ENCODE measurements at regions not wholly inside any gene's neighbourhood (a gene's known extent, or its start where the extent isn't known, plus 50 kb on each side); places are given as distances from the start of the nearest gene placed in this dataset.

GRCh38 chr11:70620510-70621184 is 222.3 kb downstream of the CTTN start:
- in situ Hi-C loops (cut with HindIII; ENCODE audit: low sequenced_read_pairs) = no loop called here

DNA sequence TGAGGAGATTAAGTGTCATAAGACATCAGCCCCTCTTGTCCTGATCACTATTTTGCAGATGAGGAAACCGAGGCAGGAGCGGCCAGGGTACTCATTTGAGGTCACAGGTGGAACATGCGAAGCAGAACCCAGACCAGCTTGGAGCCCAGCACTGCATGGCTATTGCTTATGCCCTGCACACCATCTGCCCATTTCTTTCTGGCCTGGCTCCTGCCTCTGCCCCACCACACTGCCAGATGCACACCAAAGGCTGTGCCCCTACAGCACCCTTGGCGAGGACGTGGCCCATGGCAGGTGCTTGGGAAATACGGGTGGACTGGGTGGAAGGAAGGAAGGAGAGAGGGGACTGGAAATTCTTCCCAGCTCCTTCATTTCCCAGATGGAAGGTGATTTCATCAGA is 222.9 kb downstream of the CTTN start:
- in situ Hi-C loops (cut with HindIII; ENCODE audit: low sequenced_read_pairs) = no loop called here

DNA sequence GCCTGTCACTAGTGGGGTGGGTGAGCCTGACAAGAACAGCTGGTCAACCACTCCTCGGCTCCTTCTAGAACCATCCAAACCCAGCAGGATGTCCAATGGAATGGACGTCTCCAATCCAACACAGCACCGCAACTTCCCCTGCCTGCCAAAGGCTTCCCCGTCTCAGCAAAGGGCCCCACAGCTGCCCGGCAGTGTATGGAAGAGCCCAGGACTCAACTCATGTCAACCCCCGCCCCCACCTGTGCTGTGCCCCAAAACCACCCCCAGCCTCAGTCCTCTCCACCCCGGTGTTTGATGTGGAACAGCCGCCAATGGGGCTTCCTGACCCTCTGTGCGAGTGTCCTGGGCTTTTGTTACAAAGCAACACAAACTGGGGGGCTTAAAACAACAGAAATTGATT is 223.8 kb downstream of the CTTN start:
- in situ Hi-C loops (cut with HindIII; ENCODE audit: low sequenced_read_pairs) = no loop called here

DNA sequence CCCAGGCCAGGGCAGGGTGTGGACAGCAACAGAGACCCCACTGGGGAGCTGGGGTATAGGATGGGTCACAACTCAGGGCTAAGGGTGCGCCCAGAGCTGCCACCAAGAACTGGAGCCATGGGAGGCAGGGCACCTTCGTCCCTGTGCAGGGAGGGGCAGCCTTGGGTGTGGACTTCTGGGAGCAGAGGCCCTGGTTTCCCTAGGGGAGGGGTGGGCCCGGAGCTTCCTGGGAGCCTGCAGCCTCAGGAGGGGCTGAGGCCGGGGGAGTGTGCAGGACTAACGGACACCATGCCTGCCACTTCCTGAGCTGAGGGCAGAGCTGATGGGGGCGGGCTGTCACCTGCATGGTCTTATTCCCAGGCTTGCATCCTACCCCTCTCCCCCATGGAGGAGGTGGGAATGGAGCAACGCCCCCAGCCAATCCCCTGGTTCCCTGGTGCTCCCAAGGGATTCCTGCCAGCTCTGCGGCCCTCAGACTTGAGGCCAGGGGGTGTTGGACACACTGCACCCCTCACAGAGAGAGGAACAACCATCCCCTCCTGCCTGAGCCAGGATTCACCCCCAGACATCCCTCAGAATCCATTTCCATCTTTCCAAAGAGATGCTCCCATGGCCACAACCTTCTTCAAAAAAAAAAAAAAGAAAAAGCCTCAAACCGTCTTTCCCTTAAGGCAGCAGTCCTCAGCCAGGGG is 225.7 kb downstream of the CTTN start:
- in situ Hi-C loops (cut with HindIII; ENCODE audit: low sequenced_read_pairs) = no loop called here

DNA sequence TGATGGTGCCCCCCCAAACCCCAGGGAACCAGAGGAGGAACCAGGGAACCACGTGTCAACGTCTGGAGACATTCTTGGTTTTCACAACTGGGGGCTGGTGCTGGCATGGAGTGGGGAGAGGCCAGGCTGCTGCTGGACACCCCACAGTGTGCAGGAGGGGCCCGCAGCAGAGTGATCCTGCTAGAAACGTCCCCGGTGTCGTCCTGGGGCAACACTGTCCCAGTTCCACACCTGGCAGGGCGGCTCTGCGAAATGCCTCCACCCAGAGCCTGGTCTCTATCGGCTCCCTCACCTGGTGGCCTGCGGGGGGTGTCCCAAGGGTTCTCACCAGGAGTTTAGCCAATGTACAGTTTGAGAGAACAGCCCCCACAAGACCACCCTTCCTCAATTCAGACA is 226.3 kb downstream of the CTTN start:
- in situ Hi-C loops (cut with HindIII; ENCODE audit: low sequenced_read_pairs) = no loop called here

GRCh38 chr11:70625051-70625450 is 226.7 kb downstream of the CTTN start:
- in situ Hi-C loops (cut with HindIII; ENCODE audit: low sequenced_read_pairs) = no loop called here

DNA sequence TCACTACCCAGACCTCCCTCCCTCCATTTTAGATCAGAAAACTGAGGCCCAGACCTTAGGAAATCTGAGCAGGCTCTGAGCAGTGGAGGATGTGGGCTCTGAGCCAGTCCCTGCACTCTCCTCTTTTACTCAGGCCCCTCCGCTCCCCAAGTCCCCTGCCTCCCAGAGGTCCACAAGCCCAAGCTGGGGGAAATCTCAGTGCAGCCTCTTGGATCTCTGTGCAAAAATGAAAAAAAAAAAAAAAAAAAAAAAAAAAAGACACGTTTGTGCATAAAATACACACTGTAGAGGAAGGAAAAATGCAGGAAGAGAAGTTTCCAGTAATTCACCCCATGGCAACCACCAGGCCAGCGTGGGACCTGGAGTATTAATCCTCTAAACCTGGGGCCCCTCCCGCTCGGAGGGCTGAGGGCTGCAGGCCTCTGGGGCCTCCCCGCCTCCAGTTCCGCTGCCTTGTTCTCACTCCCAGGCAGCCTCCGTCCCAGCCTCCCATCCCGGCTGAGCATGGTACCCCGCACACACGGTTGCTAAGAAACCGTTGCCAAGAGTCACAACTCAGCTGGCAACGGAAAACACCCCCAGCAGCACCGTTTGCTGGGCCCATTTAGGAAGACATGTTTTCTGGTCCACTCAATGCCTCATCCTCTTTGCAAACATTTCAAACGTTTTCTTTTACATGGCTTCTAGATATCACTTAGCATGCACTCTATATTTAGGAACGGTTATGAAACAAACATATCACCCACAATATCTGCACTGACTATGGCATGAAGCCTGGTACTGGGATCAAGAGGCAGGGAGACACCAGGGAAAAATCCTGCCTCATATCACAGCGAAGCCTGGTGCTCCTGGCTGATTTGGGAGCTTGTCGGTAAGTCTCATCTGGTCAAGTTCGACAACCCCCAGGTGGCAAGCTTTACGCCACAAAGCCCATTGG is 227.5 kb downstream of the CTTN start:
- in situ Hi-C loops (cut with HindIII; ENCODE audit: low sequenced_read_pairs) = no loop called here

- in situ Hi-C loops (cut with HindIII; ENCODE audit: low sequenced_read_pairs) = no loop called here
Observed at GRCh38 chr11:70627219-70627618, 228.9 kb downstream of the CTTN start.

- in situ Hi-C loops (cut with HindIII; ENCODE audit: low sequenced_read_pairs) = no loop called here
Observed at GRCh38 chr11:70628176-70628854, 230.0 kb downstream of the CTTN start.

DNA sequence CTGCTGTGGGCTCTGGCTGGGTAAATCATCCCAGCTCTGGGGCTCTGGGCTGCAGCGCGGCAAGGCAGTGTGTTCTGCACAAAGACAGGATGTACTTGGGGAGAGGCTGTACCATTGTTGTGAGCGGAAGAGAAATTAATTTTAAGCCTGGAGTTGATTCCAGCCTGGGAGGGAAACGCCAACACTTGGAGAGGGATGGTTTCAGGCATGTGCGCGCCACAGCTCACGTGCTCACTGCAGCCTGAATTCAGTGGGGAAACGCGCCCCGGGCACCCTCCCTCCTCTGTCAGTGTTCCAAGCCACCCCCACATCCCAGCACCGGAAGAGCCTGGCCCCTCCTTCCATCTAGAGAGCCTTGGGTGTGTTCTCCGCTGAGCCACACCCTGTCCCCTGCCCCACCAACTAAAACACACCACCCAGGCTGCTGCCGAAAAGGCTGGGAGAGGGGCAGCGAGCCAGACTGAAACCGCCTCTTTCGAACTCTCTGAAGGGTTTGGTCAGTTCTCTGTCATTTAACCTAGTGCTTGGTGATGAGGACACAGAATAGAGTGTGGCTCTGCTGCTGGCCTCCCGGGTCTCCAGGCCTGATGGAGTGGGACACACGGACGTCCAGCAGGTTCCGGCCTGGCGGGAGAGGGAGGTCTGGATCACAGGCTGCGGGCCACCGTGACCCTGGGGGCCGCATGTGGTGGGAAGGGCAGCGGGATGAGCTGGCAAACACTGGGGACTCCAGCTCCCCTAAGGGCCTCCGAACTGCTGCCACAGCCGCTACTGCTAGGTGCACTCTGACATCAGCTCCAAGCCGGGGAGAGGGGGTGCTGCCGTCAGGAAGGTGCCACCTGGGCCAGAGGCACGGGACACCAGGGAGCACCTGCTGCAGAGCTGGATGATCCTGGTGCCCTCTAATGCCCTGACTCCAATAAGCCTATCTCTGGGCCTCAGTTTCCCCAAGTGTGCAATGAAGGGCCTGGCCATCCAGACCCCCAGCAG is 230.8 kb downstream of the CTTN start:
- in situ Hi-C loops (cut with HindIII; ENCODE audit: low sequenced_read_pairs) = no loop called here

GRCh38 chr11:70630068-70630467 is 231.7 kb downstream of the CTTN start:
- in situ Hi-C loops (cut with HindIII; ENCODE audit: low sequenced_read_pairs) = no loop called here

GRCh38 chr11:70630816-70631623 is 232.7 kb downstream of the CTTN start:
- in situ Hi-C loops (cut with HindIII; ENCODE audit: low sequenced_read_pairs) = no loop called here

DNA sequence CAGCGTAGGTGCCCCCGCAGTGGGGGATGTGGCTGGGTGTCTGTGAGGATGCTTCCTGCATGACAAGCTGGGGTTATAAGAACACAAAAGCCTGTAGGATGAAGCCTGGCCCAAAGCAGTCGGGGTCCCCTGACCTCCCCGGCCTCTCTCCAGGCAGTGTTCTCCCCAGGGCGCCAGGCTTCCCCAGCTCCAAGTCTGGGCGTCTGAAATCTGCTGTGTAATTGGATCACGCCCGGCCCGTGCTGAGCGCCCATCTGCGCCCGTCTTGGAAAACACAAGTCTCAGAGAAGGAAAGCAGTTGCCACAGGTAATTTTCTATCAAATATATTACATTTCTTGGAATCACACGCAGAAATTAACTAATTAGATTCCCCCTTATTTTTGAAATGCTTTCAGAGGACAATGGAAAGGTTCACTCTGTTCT is 233.3 kb downstream of the CTTN start:
- in situ Hi-C loops (cut with HindIII; ENCODE audit: low sequenced_read_pairs) = no loop called here

GRCh38 chr11:70633610-70634009 is 235.3 kb downstream of the CTTN start:
- in situ Hi-C loops (cut with HindIII; ENCODE audit: low sequenced_read_pairs) = no loop called here

- in situ Hi-C loops (cut with HindIII; ENCODE audit: low sequenced_read_pairs) = no loop called here
Observed at GRCh38 chr11:70636659-70637058, 238.3 kb downstream of the CTTN start.

GRCh38 chr11:70637186-70637800 is 239.0 kb downstream of the CTTN start:
- in situ Hi-C loops (cut with HindIII; ENCODE audit: low sequenced_read_pairs) = no loop called here

DNA sequence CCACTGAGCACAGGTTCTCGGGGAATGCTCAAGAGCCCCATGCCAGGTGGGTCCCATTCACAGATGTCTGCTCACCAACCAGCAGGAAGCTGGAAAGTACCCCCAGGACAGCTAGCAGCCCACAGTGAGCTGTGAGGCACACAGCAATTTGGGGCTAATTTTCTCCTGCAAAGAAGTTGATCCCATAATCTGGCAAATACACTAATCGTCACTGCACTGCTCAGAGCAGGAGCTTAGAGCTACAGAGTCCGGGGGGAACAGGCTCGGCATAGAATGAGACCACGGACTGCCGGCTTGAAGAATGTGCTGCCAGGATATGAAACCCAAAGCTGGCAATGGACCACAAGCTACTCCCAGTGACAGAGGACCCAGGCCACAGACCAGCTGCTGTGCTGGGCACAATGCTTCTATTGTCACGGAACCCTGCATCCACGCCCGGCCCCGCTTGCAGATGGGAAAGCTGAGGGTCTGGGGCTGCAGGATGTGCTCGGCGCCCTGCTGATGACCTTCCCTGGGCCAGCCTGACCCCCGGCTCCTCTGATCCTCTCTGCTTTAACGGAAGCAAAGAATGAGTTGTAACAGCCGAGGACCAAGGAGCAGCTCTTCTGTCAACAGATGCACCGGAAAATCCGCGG is 239.7 kb downstream of the CTTN start:
- in situ Hi-C loops (cut with HindIII; ENCODE audit: low sequenced_read_pairs) = no loop called here

DNA sequence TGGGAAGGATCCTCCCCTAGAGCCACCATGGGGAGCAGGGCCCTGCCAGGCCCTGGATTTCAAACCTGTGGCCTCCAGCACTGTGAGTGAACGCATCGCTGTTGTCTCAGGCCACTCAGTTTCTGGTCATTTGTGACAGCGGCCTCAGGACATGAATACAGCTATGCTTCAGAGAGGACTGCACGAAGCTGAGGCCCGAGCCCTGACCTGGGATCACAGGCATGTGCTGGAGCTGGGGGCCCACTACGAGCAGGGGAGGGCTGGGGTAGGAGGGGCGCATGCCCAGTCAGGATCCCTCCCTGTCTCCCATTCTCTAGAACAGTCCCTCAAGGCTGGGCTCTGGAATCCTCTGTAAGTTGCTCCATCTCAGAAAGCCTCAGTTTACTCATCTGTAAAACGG is 242.1 kb downstream of the CTTN start:
- in situ Hi-C loops (cut with HindIII; ENCODE audit: low sequenced_read_pairs) = loop anchor here (10.0 kb wide), 2 partner anchors 86 to 104 kb away; no protein-coding TSS in a partner anchor
